Adrenal gland (tissue), 9 donors: ENCODE measurements at regions not wholly inside any gene's neighbourhood (a gene's known extent, or its start where the extent isn't known, plus 50 kb on each side); places are given as distances from the start of the nearest gene placed in this dataset.

Source experiments
- DNase-seq, 7 donors: peaks; one replicate each; pipeline ENCODE4 v3.0.0-alpha.2; 2019 to 2020
- H3K27ac ChIP-seq, 5 donors: fragments of 200-600 bp; sonication (generic) in 4 of 5; 1 replicate in 3 of 5; 2 replicates in 2 of 5; pipeline versions ENCODE4 v1.5.1 to v1.8.0; 2016 to 2020; ENCODE audit warnings: mild to moderate bottlenecking in 1 of 5
- H3K27me3 ChIP-seq: fragments of 200-600 bp; 2 replicates; pipeline ENCODE4 v1.8.0; 2021
- H3K36me3 ChIP-seq, 2 donors: fragments of 200-600 bp; replicated peaks in 1 of 2; 1 replicate in 1 of 2; 2 replicates in 1 of 2; pipeline versions ENCODE4 v1.5.1 to v1.8.0; 2018 to 2022
- H3K4me1 ChIP-seq, 2 donors: fragments of 200-600 bp; replicated peaks in 1 of 2; 1 replicate in 1 of 2; 2 replicates in 1 of 2; pipeline versions ENCODE4 v1.5.1 to v1.8.0; 2018 to 2021
- H3K4me3 ChIP-seq, 4 donors: fragments of 200-600 bp; sonication (generic) in 3 of 4; one replicate each; pipeline ENCODE4 v1.5.1; 2016 to 2018
- H3K9me3 ChIP-seq, 3 donors: fragments of 200-600 bp; sonication (generic) in 1 of 3; replicated peaks in 1 of 3; 1 replicate in 2 of 3; 2 replicates in 1 of 3; pipeline versions ENCODE4 v1.5.1 to v1.8.0; 2016 to 2021
- POLR2A ChIP-seq, 2 donors: fragments of 450-650 bp; IDR thresholded peaks; one replicate each; pipeline ENCODE4 v1.6.1; 2017; ENCODE audit warnings: antibody characterized with exemption in 2 of 2, mild to moderate bottlenecking in 2 of 2, moderate library complexity in 1 of 2
- WGBS, 4 donors: extraction: QIAGEN DNeasy Blood & Tissue Kit in 2 of 4; methylation state at CpG; one replicate each; pipeline versions ENCODE4 v1.1.5 to v1.1.7; 2013 to 2017; 5-methylcytosine and 5-hydroxymethylcytosine counted together
- intact Hi-C, 2 donors: fragments of 100-400 bp; cut with DNase I; formaldehyde crosslinking; loops; one replicate each; pipeline versions ENCODE4 v1.14.1 to v1.15.0; 2022 to 2023
- TF ChIP-seq, protein P1 (sequence below), 6 experiments: fragments of 450-650 bp in 4 of 6; fragments of 200-600 bp in 2 of 6; sonication (generic) in 1 of 6; IDR thresholded peaks; 1 replicate in 5 of 6; 2 replicates in 1 of 6; pipeline versions ENCODE4 v1.5.1 to v1.8.0; 2016 to 2021; ENCODE audit warnings: antibody characterized with exemption in 6 of 6, mild to moderate bottlenecking in 2 of 6, moderate library complexity in 1 of 6
- donor health status: healthy with polysubstance abuse.
- donor health status: Bipolar disorder and iron deficiency.
- donor health status: DM: yes; HTN: yes; CAD: no.
- donor health status: DM: no; HTN: no; CAD: no.
- donor health status: DM: no; HTN: no; CAD: no.

DNA sequence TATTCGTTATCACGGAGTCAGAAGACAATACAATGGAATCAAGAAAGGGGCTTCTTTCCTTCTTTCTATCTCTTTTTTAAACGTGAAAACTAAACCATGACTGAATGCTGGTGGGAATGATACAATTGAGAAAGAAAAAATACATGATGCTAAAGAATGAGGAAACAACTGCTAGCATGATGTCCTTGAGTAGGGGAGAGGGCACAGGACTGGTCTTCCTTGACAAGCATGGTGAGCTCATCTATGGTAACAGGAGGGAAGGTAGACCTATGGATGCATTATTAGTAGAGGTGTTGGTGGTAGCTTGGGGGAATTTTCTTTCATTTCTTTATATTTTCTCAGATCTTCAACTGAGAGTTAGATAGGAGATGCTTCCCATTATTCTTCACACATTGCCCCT is 88.9 kb upstream of the COL1A2 start:
- DNase-seq = no peak
- no peak for TF ChIP-seq POLR2A (IDR thresholded peaks at IDR 0.05)
- TF ChIP-seq, protein P1, sequence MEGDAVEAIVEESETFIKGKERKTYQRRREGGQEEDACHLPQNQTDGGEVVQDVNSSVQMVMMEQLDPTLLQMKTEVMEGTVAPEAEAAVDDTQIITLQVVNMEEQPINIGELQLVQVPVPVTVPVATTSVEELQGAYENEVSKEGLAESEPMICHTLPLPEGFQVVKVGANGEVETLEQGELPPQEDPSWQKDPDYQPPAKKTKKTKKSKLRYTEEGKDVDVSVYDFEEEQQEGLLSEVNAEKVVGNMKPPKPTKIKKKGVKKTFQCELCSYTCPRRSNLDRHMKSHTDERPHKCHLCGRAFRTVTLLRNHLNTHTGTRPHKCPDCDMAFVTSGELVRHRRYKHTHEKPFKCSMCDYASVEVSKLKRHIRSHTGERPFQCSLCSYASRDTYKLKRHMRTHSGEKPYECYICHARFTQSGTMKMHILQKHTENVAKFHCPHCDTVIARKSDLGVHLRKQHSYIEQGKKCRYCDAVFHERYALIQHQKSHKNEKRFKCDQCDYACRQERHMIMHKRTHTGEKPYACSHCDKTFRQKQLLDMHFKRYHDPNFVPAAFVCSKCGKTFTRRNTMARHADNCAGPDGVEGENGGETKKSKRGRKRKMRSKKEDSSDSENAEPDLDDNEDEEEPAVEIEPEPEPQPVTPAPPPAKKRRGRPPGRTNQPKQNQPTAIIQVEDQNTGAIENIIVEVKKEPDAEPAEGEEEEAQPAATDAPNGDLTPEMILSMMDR (IDR thresholded peaks at IDR 0.05) = no peak
- H3K4me1 ChIP-seq = peaks cover 11 to 28% of the 10 kb centered on the region in 2 donors
- no peak overlapping the region for H3K4me3 ChIP-seq
- no peaks in the 10 kb centered on the region for H3K27me3 ChIP-seq
- H3K36me3 ChIP-seq = no peaks in the 10 kb centered on the region
- intact Hi-C loops = no loop called here
- H3K27ac ChIP-seq = no peak overlapping the region
- WGBS, 4 donors = 70 to 86% (median 83%) methylated on average over 3 of the region's 3 CpGs
- H3K9me3 ChIP-seq = no peaks in the 10 kb centered on the region

- Histone ChIP-seq H3K4me1 (peaks cover under 1 to 13% of the 10 kb centered on the region in 2 donors), H3K27me3 (no peaks in the 10 kb centered on the region), H3K27ac (no peak overlapping the region), H3K9me3 (no peaks in the 10 kb centered on the region), H3K36me3 (no peaks in the 10 kb centered on the region), H3K4me3 (no peak overlapping the region)
- no peak for TF ChIP-seq POLR2A (IDR thresholded peaks at IDR 0.05)
- TF ChIP-seq, protein P1 (IDR thresholded peaks at IDR 0.05) = no peak
- DNase-seq = no peak
- WGBS, 4 donors = 77 to 84% (median 80%) methylated on average over 4 of the region's 4 CpGs
- intact Hi-C loops = no loop called here
These were observed 87.2 kb upstream of the COL1A2 start for GRCh38 chr7:94307399-94308048.

- Histone ChIP-seq H3K9me3 (no peaks in the 10 kb centered on the region), H3K4me3 (no peak overlapping the region), H3K27ac (no peak overlapping the region), H3K27me3 (no peaks in the 10 kb centered on the region), H3K36me3 (no peaks in the 10 kb centered on the region), H3K4me1 (no peaks in the 10 kb centered on the region)
- no peak for DNase-seq
- TF ChIP-seq POLR2A (IDR thresholded peaks at IDR 0.05) = no peak
- TF ChIP-seq, protein P1 (IDR thresholded peaks at IDR 0.05) = no peak
- intact Hi-C loops = loop anchor here in 1 of 2 donors (10.0 kb wide), 1 partner anchor 63 kb away; no protein-coding TSS in a partner anchor
- 86 to 93% (median 88%) methylated on average over 6 of the region's 6 CpGs for WGBS, 4 donors
These were observed 83.2 kb upstream of the COL1A2 start for GRCh38 chr7:94311515-94311914.

DNA sequence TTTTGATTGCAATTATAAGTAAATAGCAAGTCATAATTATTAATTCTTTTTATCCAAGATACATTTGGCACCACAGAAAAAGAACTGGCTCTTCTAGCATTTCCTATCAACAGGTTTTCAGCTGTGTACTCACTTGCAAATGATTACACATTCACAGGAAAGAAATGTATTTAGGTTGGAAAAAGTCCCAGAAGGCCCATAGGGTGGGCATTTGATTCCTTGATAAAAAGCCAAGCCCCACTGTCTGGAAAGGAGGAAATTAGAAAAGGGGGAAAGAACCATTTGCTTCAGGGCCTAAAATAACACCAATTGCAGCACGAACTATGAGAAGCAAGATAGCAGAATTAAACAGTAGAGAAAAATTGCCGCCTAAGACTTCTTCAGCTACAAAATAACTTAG is 80.8 kb upstream of the COL1A2 start:
- no peak for DNase-seq
- TF ChIP-seq, protein P1 (IDR thresholded peaks at IDR 0.05) = no peak
- TF ChIP-seq POLR2A (IDR thresholded peaks at IDR 0.05) = no peak
- intact Hi-C loops = loop anchor here in 1 of 2 donors (10.0 kb wide), 1 partner anchor 61 kb away; no protein-coding TSS in a partner anchor
- Histone ChIP-seq H3K9me3 (no peaks in the 10 kb centered on the region), H3K27me3 (no peaks in the 10 kb centered on the region), H3K4me1 (no peaks in the 10 kb centered on the region), H3K4me3 (no peak overlapping the region), H3K27ac (no peak overlapping the region), H3K36me3 (no peaks in the 10 kb centered on the region)
- 70 to 79% (median 74%) methylated on average over 2 of the region's 2 CpGs for WGBS, 4 donors
